Vagina (tissue), 2 donors: ENCODE measurements at regions not wholly inside any gene's neighbourhood (a gene's known extent, or its start where the extent isn't known, plus 50 kb on each side); places are given as distances from the start of the nearest gene placed in this dataset.

Source experiments
- DNase-seq, 2 donors: peaks; one replicate each; pipeline ENCODE4 v3.0.0-alpha.2; 2017; ENCODE audit errors: extremely low spot score in 2 of 2
- H3K27ac ChIP-seq: fragments of 200-600 bp; sonication (generic); one replicate; pipeline ENCODE4 v1.5.1; 2019
- H3K27me3 ChIP-seq: fragments of 200-600 bp; sonication (generic); one replicate; pipeline ENCODE4 v1.5.1; 2019
- H3K36me3 ChIP-seq, 2 donors: fragments of 200-600 bp; sonication (generic); one replicate each; pipeline ENCODE4 v1.5.1; 2017 to 2019
- H3K4me1 ChIP-seq: fragments of 200-600 bp; sonication (generic); one replicate; pipeline ENCODE4 v1.5.1; 2019
- H3K4me3 ChIP-seq, 2 donors: fragments of 200-600 bp; sonication (generic); 1 replicate in 1 of 2; 2 replicates in 1 of 2; pipeline ENCODE4 v1.5.1; 2016 to 2019
- H3K9me3 ChIP-seq: fragments of 200-600 bp; sonication (generic); one replicate; pipeline ENCODE4 v1.5.1; 2019
- POLR2A ChIP-seq, 2 donors: fragments of 450-650 bp; IDR thresholded peaks; one replicate each; pipeline ENCODE4 v1.6.1; 2017; ENCODE audit warnings: antibody characterized with exemption in 2 of 2, mild to moderate bottlenecking in 2 of 2, moderate library complexity in 2 of 2
- POLR2AphosphoS5 ChIP-seq, 2 donors: sonication (generic); formaldehyde crosslinking; IDR thresholded peaks; one replicate each; pipeline ENCODE4 v1.9.0; 2017; ENCODE audit warnings: antibody characterized with exemption in 2 of 2, mild to moderate bottlenecking in 2 of 2, low read depth in 1 of 2; ENCODE audit not compliant: insufficient read depth in 1 of 2
- intact Hi-C: fragments of 100-400 bp; cut with DNase I; formaldehyde crosslinking; loops from one replicate; pipeline ENCODE4 v1.15.1; 2023
- TF ChIP-seq, protein P1 (sequence below), 3 experiments: fragments of 450-650 bp in 2 of 3; fragments of 200-600 bp in 1 of 3; sonication (generic) in 1 of 3; IDR thresholded peaks; one replicate each; pipeline ENCODE4 v1.5.1; 2017 to 2019; ENCODE audit warnings: antibody characterized with exemption in 3 of 3, mild to moderate bottlenecking in 2 of 3, moderate library complexity in 2 of 3

DNA sequence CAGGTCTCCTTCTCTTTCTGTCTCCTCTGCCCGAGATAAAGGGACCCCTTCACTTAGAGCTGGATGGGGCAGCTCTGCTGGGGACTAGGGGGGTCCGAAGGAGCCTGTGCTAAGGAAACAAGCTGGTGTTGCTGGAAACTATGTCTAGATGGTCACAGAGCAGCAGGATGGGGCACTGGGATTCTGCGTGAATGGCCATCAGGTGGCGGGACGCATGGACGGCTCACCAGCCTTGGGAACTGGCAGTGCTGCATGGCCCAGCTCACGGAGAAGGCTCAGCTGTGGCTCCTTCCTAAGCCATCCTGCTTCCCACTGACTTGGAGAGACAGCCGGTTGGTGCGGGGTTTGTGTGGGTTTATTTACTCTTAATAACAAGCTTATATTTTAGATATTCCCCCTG is 411.8 kb downstream of the ZNF536 start:
- H3K9me3 ChIP-seq = no peaks in the 10 kb centered on the region
- peaks cover 11% of the 10 kb centered on the region for H3K4me1 ChIP-seq
- H3K36me3 ChIP-seq = no peaks in the 10 kb centered on the region
- no peaks in the 10 kb centered on the region for H3K27me3 ChIP-seq
- no peak overlapping the region for H3K4me3 ChIP-seq
- TF ChIP-seq, protein P1, sequence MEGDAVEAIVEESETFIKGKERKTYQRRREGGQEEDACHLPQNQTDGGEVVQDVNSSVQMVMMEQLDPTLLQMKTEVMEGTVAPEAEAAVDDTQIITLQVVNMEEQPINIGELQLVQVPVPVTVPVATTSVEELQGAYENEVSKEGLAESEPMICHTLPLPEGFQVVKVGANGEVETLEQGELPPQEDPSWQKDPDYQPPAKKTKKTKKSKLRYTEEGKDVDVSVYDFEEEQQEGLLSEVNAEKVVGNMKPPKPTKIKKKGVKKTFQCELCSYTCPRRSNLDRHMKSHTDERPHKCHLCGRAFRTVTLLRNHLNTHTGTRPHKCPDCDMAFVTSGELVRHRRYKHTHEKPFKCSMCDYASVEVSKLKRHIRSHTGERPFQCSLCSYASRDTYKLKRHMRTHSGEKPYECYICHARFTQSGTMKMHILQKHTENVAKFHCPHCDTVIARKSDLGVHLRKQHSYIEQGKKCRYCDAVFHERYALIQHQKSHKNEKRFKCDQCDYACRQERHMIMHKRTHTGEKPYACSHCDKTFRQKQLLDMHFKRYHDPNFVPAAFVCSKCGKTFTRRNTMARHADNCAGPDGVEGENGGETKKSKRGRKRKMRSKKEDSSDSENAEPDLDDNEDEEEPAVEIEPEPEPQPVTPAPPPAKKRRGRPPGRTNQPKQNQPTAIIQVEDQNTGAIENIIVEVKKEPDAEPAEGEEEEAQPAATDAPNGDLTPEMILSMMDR (IDR thresholded peaks at IDR 0.05) = no peak
- TF ChIP-seq POLR2AphosphoS5 (IDR thresholded peaks at IDR 0.05; ENCODE audit: insufficient read depth in 1 of 2, low read depth in 1 of 2) = no peak
- TF ChIP-seq POLR2A (IDR thresholded peaks at IDR 0.05) = no peak
- DNase-seq = peak in 1 of 2 donors; percentile 40
- intact Hi-C loops = no loop called here
- H3K27ac ChIP-seq = no peak overlapping the region

DNA sequence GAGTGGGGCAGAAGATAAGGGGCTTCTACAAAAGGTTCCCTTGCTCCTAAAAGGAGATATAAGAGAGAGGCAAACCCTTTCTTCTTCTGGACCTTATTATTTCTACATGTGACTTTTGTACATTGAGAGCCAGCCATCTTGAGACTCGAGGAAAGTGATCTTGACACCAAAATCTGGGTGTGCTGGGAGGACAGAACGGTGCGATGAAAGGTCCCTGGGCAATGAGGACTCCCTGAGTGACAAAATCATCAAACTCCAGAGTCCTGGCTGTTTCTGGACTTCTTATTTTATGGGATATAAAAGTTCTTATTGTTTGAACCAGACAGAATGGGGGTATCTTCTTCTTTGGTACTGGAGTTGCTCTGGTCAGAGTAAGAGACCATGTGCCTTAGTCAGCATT is 411.0 kb downstream of the ZNF536 start:
- intact Hi-C loops = no loop called here
- no peak for DNase-seq
- Histone ChIP-seq H3K9me3 (no peaks in the 10 kb centered on the region), H3K36me3 (no peaks in the 10 kb centered on the region), H3K27me3 (no peaks in the 10 kb centered on the region), H3K27ac (no peak overlapping the region), H3K4me1 (peaks cover 11% of the 10 kb centered on the region), H3K4me3 (no peak overlapping the region)
- TF ChIP-seq, protein P1 (IDR thresholded peaks at IDR 0.05) = no peak
- TF ChIP-seq POLR2AphosphoS5 (IDR thresholded peaks at IDR 0.05; ENCODE audit: insufficient read depth in 1 of 2, low read depth in 1 of 2) (no peak), POLR2A (IDR thresholded peaks at IDR 0.05) (no peak)

DNA sequence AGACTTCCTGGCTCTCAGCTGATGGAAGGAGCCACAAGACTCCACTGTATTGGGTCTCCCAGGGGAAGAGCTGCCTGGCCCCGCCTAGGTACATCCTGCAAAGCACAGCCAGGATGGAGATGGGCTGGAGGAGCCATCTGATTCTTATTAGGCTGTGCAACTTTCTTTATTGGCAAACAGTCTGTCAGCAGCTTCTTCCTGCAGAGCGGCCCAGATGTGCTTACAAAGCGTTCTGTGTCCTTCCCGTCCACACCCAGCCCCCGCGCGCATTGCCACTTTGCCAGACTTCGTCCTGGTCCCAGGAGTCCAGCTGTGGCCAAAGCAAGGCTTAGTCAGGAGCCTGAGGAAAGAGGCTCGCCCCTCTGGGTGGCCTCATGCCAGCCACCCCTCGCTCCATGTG is 409.3 kb downstream of the ZNF536 start:
- DNase-seq = peak in 1 of 2 donors; percentile 80
- Histone ChIP-seq H3K4me3 (no peak overlapping the region), H3K27ac (no peak overlapping the region), H3K36me3 (no peaks in the 10 kb centered on the region), H3K27me3 (no peaks in the 10 kb centered on the region), H3K9me3 (no peaks in the 10 kb centered on the region), H3K4me1 (peaks cover 11% of the 10 kb centered on the region)
- intact Hi-C loops = no loop called here
- TF ChIP-seq, protein P1 (IDR thresholded peaks at IDR 0.05) = no peak
- TF ChIP-seq POLR2A (IDR thresholded peaks at IDR 0.05) (no peak), POLR2AphosphoS5 (IDR thresholded peaks at IDR 0.05; ENCODE audit: insufficient read depth in 1 of 2, low read depth in 1 of 2) (peak in 1 of 2 donors; percentile 52)

DNA sequence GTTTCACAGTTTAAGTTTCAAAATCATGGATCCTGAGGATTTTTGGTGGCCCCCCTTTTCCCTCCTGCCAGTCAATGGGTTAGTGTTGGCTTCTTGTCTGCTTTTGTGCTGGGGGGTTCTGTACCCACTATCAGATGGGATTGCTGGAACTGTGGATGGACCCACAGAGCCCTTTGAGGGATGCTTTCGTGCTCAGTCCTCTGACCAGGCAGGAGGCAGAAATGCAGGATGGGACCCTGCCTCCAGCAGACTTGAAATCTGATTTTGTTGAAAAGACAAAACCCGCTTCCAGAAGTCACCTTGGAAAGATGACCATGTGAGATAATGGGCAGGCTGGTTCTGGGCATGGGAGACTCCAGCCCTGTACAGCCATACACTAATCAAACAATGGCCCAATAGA is 408.9 kb downstream of the ZNF536 start:
- DNase-seq = peak in 1 of 2 donors; percentile 55

DNA sequence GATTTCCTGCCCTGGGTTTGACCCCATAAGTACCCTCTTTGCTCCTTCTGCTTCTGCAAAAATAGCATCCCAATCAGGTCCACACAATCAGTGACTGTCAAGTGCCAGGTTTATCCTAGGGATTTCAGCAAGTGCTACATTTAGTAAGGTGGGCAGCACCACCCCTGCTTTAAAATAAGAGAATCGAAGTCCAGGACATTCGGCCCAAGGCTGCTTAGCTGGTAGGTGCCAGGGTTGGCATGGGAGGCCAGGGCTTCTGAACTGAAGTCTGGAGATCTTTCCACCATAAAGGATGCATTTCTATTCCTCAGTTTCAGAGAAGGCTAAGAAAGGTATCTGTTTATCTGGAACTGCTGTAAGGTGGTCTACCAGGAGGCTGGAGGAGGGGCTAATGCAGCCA is 408.3 kb downstream of the ZNF536 start:
- no peaks in the 10 kb centered on the region for H3K36me3 ChIP-seq
- no peaks in the 10 kb centered on the region for H3K9me3 ChIP-seq
- intact Hi-C loops = no loop called here
- H3K4me1 ChIP-seq = peaks cover 11% of the 10 kb centered on the region
- no peaks in the 10 kb centered on the region for H3K27me3 ChIP-seq
- TF ChIP-seq, protein P1 (IDR thresholded peaks at IDR 0.05) = no peak
- TF ChIP-seq POLR2A (IDR thresholded peaks at IDR 0.05) (no peak), POLR2AphosphoS5 (IDR thresholded peaks at IDR 0.05; ENCODE audit: insufficient read depth in 1 of 2, low read depth in 1 of 2) (no peak)
- H3K27ac ChIP-seq = no peak overlapping the region
- peak in 1 of 2 donors; percentile 78 for DNase-seq
- H3K4me3 ChIP-seq = no peak overlapping the region

More for the DNA sequence above, 408.9 kb downstream of the ZNF536 start:
- Histone ChIP-seq H3K27me3 (no peaks in the 10 kb centered on the region), H3K4me3 (no peak overlapping the region), H3K4me1 (peaks cover 11% of the 10 kb centered on the region), H3K9me3 (no peaks in the 10 kb centered on the region), H3K36me3 (no peaks in the 10 kb centered on the region), H3K27ac (peak overlapping the region; percentile 55)
- TF ChIP-seq, protein P1 (IDR thresholded peaks at IDR 0.05) = no peak
- TF ChIP-seq POLR2AphosphoS5 (IDR thresholded peaks at IDR 0.05; ENCODE audit: insufficient read depth in 1 of 2, low read depth in 1 of 2) = no peak
- TF ChIP-seq POLR2A (IDR thresholded peaks at IDR 0.05) = no peak
- intact Hi-C loops = no loop called here
